GM10266 (cell line): ENCODE measurements at regions not wholly inside any gene's neighbourhood (a gene's known extent, or its start where the extent isn't known, plus 50 kb on each side); places are given as distances from the start of the nearest gene placed in this dataset.

Experiments
- DNase-seq: peaks from one replicate; pipeline ENCODE4 v3.0.0; 2012; ENCODE audit errors: extremely low spot score
- TF ChIP-seq, protein P1 (sequence below): IDR thresholded peaks from 2 replicates; pipeline ENCODE4 v1.5.1; 2012; ENCODE audit warnings: mild to moderate bottlenecking, low read depth; ENCODE audit not compliant: control insufficient read depth, insufficient read depth; ENCODE audit errors: missing control alignments

DNA sequence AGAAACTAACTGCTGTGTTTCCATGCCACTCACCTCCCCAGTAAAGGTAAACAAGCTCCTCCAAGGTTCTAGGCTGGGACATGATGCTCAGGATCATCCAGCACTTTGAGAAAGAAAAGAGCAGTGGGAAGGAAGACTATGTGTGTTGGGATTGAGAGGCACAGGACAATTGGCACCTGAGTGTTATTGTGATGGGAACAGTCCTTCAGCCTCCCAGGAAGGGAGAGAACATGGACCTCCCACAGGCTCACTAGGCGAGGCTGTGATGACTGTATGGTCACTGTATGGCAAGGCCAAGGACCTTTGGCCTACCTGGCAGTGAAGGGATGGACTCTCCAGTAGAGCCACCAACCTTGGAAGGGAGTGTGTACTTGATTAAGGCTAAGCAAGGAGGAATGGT is 123.2 kb upstream of the UNC5B start:
- DNase-seq, result peak; percentile 2
- TF ChIP-seq, protein P1, sequence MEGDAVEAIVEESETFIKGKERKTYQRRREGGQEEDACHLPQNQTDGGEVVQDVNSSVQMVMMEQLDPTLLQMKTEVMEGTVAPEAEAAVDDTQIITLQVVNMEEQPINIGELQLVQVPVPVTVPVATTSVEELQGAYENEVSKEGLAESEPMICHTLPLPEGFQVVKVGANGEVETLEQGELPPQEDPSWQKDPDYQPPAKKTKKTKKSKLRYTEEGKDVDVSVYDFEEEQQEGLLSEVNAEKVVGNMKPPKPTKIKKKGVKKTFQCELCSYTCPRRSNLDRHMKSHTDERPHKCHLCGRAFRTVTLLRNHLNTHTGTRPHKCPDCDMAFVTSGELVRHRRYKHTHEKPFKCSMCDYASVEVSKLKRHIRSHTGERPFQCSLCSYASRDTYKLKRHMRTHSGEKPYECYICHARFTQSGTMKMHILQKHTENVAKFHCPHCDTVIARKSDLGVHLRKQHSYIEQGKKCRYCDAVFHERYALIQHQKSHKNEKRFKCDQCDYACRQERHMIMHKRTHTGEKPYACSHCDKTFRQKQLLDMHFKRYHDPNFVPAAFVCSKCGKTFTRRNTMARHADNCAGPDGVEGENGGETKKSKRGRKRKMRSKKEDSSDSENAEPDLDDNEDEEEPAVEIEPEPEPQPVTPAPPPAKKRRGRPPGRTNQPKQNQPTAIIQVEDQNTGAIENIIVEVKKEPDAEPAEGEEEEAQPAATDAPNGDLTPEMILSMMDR, result no peak

DNA sequence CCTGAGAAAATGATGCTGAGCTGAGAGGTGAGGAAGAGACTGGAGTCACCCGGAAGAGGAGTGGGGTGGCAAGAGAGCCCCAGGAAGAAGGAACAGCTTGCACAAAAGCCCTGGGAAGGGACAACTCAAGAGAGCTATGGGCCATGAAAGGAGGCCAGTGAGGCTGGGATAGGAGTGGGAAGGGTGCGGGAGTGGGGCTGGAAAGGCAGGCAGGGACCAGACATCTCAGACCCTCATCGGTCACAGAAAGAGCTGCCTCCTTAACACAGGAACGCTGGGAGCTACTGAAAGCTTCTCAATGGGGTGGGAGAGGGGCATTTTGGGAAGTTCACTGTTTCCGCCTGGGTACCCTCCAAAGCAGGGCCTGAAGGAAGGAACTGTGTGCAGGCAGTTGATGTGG is 122.0 kb upstream of the UNC5B start:
- no peak for DNase-seq

DNA sequence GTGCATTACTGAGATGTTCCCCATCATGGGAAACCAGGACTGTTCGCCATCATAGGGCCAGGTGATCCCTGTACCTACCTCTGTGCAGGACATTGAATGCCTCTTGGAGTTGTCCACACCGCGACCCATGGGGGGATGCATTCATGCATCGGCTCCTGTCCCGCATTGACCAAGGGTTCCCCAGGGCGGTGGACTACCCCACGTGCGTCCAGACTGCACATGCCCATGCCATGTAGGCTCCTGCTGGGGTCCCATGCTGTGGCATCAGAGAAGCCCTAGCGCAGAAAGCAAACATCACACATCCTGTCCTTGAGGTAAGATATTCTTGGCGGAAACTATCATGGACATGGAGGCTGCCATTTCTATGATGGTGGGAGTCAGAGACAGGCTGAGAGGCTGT is 121.6 kb upstream of the UNC5B start:
- TF ChIP-seq, protein P1, result no peak
- peak; percentile 6 for DNase-seq

More for the DNA sequence above, 122.0 kb upstream of the UNC5B start:
- TF ChIP-seq, protein P1, result no peak

DNA sequence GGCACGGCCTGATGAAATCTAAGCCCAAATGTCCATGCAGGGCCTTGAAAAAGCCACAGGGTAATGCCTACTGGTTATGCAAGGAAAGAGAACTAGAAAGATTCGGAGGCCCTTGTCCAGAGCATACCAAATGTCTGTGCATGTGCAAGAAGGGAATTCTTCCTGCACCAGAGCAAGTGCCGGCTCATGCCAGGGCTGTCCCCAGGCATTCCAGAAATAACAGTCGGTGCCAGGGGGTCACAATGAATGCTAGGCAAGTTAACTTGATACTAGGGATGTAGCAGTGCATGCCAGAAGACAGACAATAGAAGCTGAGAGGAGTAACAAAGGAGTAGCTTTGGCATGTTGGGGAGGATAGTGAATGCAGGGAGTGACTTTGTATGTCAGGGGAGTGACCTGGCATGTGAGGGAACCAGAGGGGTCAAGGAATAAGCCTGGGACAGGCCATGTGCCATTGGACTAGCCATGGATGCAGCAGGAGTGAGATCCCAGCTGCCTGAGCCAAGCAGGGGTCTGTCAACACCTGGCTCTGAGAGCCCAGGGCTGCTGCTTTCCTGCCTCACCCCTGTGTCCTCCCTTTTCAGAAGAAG is 119.5 kb upstream of the UNC5B start:
- TF ChIP-seq, protein P1, result no peak

DNA sequence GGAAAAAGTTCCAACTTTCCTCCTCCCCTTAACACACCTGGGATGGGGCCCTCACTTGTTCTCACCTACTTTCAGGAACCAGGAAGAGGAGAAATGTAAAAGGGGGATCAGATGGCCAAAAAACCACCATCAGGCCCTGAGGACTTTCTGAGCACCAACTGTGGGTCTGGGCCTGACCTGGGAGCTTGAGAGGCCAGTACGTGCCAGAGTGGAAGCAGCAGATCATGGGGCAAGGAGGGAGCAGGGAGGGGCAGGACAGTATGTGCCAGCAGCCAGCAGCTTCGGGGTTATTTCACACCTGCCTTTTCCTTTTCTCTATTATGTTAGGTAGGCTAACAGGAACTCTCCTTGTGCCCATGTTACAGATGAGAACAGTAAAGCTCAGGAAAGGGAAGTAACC is 118.8 kb upstream of the UNC5B start:
- TF ChIP-seq, protein P1, result no peak
- DNase-seq, result no peak

More for the DNA sequence above, 119.5 kb upstream of the UNC5B start:
- DNase-seq, result no peak

DNA sequence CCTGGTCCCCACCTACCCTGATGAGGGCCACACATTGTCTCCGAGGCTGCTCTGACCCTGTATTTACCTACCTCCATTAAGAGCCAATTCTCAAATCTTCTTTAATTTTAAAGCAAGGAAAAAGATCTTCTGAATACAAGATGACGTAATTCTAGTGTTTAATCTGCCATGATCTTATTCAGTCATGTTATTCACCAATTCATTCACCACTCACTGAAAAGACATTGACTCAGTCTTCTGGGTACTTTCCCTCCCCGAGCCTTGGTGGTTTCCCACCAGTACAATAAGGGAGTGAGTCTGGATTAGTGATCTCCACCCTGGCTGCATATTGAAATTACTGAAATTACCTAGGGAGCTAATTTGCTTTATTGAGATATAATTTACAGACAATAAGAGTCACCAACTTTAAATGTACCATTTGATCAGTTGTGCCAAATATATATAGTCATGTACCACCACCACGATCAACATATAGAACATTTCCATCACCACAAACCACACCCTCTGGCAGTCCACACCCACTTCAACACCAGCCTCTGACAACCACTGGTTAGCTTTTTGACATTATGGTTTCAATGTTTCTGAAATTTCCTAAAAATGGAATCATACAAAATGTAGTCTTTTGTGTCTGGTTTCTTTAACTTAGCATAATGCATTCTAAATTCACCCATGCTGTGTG is 117.5 kb upstream of the UNC5B start:
- peak; percentile 12 for DNase-seq

More for the DNA sequence above, 117.5 kb upstream of the UNC5B start:
- TF ChIP-seq, protein P1, result no peak
